Inflammatory macrophage (primary cell): ENCODE measurements at regions not wholly inside any gene's neighbourhood (a gene's known extent, or its start where the extent isn't known, plus 50 kb on each side); places are given as distances from the start of the nearest gene placed in this dataset.

Experiments used
- DNase-seq, 2 donors: peaks; one replicate each; pipeline ENCODE4 v3.0.0-alpha.2; 2020 to 2022

DNA sequence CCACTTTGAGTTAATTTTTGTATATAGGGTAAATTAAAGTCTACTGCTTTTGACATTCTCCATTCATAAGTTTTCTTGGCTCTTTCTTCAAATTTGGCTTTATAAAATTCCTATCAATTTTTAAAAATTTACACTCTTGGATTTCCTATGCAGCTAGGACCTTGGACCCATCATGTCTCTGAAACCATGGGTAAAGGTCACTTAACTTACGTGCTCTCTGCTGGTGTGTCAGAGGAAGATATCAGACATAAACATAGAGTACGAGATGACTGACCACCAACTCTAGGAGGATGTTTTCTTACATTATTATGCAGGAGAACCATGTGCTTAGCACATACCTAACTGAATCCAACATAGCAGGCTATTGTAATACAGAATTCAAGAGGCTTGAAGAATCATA lies 62.5 kb upstream of the C1GALT1C1 start:
- no peak for DNase-seq

DNA sequence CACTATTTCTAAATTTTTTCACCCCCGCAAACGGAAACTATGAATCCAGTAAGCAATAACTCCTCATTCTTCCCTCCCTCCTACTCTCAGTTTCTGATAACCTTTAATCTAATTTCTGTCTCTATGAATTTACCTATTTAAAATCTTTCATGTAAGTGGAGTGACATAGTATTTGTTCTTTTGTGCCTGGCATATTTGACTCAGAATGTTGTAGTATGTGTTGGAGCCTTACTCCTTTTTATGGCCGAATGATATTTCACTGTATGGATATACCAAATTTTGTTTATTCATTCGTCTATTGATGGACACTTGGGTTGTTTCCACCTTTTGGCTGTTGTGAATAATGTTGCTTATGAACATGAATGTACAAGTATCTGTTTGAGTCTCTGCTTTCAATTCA lies 61.1 kb upstream of the C1GALT1C1 start:
- DNase-seq = no peak

DNA sequence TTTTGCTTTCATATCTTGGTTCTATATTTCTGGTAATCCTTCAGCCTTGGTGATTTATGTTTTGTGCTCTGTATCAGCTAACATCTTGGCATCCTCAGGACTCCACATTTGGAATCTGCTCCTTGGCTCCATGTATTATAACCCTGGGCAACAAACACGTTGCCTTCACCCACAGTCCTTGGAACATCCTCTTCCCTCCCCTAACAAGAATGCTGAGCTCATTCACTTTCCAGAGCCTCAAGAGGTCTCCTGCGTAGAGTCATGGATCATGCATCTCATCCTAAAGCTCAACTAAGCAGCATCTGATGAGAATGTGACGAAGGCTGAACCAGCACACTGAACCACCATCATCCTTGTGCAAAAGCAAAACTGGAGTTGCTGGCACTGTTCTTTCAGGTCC lies 60.5 kb upstream of the C1GALT1C1 start:
- no peak for DNase-seq

DNA sequence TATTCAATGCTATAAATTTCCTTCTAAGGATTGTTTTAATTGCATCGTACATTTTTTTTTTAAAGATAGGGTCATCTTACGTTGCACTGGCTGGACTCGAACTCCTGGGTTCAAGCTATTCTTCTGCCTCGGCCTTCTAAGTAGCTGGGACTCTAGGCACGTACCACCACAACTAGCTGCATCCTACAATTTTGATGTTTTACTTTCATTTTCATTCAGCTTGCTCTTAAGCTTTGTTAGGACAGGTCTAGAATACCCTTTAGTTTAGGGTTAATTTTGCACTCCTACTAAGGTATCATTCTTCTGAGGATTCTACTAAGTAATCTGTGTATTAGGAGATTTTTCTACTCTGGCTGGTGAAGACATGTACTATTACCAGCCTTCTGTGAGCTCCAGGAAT lies 50.2 kb upstream of the C1GALT1C1 start:
- no peak for DNase-seq
